ENCODE measurements at regions not wholly inside any gene's neighbourhood (a gene's known extent, or its start where the extent isn't known, plus 50 kb on each side); places are given as distances from the start of the nearest gene placed in this dataset.

DNA sequence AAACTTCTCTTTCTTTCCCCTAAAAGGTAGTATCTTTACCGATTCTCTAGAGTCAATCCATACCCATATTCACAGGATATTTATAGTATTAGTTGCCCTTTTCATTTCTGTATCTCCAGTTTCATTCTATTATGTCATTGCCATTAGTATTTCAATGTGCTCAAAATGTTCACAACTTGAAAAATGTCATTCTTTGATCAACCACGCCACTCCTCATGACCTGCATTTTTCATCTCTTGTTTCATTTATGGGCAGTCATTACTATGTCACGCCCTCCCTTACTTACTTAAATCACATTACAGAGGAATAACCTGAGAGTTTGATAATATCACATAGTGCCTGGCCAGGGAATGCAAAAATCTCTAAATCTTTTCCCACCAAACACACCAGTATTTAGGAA lies 427.3 kb upstream of the GJE1 start:
- ATAC-seq = no peak
- TF ChIP-seq POLR2A (IDR thresholded peaks at IDR 0.05) (no peak), EP300 (IDR thresholded peaks at IDR 0.05) (no peak), CTCF (IDR thresholded peaks at IDR 0.05) (no peak), POLR2AphosphoS5 (IDR thresholded peaks at IDR 0.05) (no peak)
- H3K27ac ChIP-seq = no peak overlapping the region
- 75 to 93% methylated on average over 3 of the region's 3 CpGs for WGBS, 2 donors (ENCODE audit: low coverage in 1 of 2)
- no peaks in the 10 kb centered on the region for H3K27me3 ChIP-seq
- H3K9me3 ChIP-seq = no peaks in the 10 kb centered on the region
- H3K4me3 ChIP-seq = no peak overlapping the region
- H3K36me3 ChIP-seq = no peaks in the 10 kb centered on the region
- peaks cover 0 to 4% (median 0%) of the 10 kb centered on the region in 3 donors for H3K4me1 ChIP-seq

- Histone ChIP-seq H3K4me1 (peaks cover 0 to 4% (median 0%) of the 10 kb centered on the region in 3 donors), H3K36me3 (no peaks in the 10 kb centered on the region), H3K4me3 (no peak overlapping the region), H3K9me3 (no peaks in the 10 kb centered on the region), H3K27ac (no peak overlapping the region), H3K27me3 (no peaks in the 10 kb centered on the region)
- no peak for ATAC-seq
- TF ChIP-seq POLR2A (IDR thresholded peaks at IDR 0.05) = no peak
- no peak for TF ChIP-seq EP300 (IDR thresholded peaks at IDR 0.05)
- 33 to 80% methylated on average over 1 of the region's 1 CpG for WGBS, 2 donors (ENCODE audit: low coverage in 1 of 2)
Observed at GRCh38 chr6:141704151-141704550, 428.6 kb upstream of the GJE1 start.

DNA sequence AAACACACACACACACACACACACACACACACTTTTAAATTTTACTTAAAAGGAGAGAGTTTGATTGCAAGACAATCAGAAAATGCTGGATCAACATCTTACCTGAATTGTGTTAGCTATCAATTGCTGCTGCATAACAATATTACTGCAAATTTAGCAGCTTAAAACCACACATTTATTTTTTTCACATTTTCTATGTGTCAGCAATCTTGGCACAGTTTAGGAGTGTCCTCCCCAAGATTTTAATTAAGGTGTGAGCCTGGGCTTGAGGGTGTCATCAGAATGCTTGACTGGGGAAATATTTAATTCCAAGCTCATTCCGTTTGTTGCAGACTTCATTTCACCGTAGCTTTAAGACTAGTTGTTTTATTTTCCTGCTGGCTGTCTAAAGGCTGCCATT lies 431.0 kb upstream of the GJE1 start:
- H3K9me3 ChIP-seq = no peaks in the 10 kb centered on the region
- peaks cover 0 to 4% (median 0%) of the 10 kb centered on the region in 3 donors for H3K4me1 ChIP-seq
- H3K4me3 ChIP-seq = no peak overlapping the region
- 82 to 100% methylated on average over 1 to 2 of the region's 2 CpGs for WGBS, 2 donors (ENCODE audit: low coverage in 1 of 2)
- no peak for TF ChIP-seq CTCF (IDR thresholded peaks at IDR 0.05)
- no peak for TF ChIP-seq POLR2AphosphoS5 (IDR thresholded peaks at IDR 0.05)
- TF ChIP-seq POLR2A (IDR thresholded peaks at IDR 0.05) = no peak
- no peak for TF ChIP-seq EP300 (IDR thresholded peaks at IDR 0.05)
- no peak overlapping the region for H3K27ac ChIP-seq
- H3K36me3 ChIP-seq = no peaks in the 10 kb centered on the region
- no peak for ATAC-seq
- H3K27me3 ChIP-seq = no peaks in the 10 kb centered on the region

DNA sequence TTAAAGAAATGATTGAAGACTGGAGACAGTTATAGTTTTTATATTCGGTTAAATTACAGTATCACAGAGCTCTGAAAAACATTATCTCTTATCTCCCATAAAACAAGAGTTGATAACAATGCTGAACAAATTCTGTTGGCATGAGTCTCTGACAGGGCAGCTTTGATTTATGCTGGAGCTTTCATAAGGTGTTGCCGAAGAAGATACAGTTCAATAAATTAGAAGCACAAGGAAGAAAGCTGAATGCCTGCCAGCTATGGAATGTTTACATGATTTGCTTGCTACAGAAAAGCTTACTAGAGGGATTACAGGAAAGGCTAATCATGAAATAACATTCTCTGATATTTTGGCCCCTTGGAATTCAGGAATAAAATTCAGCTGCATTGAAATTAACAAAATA lies 431.9 kb upstream of the GJE1 start:
- Histone ChIP-seq H3K27ac (no peak overlapping the region), H3K4me1 (peaks cover 0 to 4% (median 0%) of the 10 kb centered on the region in 3 donors), H3K9me3 (no peaks in the 10 kb centered on the region), H3K4me3 (no peak overlapping the region), H3K27me3 (no peaks in the 10 kb centered on the region), H3K36me3 (no peaks in the 10 kb centered on the region)
- 25 to 39% methylated on average over 2 of the region's 2 CpGs for WGBS, 2 donors (ENCODE audit: low coverage in 1 of 2)
- ATAC-seq = no peak
- TF ChIP-seq EP300 (IDR thresholded peaks at IDR 0.05) = no peak
- TF ChIP-seq POLR2AphosphoS5 (IDR thresholded peaks at IDR 0.05) = no peak
- no peak for TF ChIP-seq POLR2A (IDR thresholded peaks at IDR 0.05)
- no peak for TF ChIP-seq CTCF (IDR thresholded peaks at IDR 0.05)

- Histone ChIP-seq H3K9me3 (no peaks in the 10 kb centered on the region), H3K27ac (no peak overlapping the region), H3K36me3 (no peaks in the 10 kb centered on the region), H3K4me3 (no peak overlapping the region), H3K4me1 (no peaks in the 10 kb centered on the region), H3K27me3 (no peaks in the 10 kb centered on the region)
- ATAC-seq = no peak
- TF ChIP-seq POLR2AphosphoS5 (IDR thresholded peaks at IDR 0.05) (no peak), CTCF (IDR thresholded peaks at IDR 0.05) (no peak), POLR2A (IDR thresholded peaks at IDR 0.05) (no peak), EP300 (IDR thresholded peaks at IDR 0.05) (no peak)
- 61 to 81% methylated on average over 2 of the region's 2 CpGs for WGBS, 2 donors (ENCODE audit: low coverage in 1 of 2)
Observed at GRCh38 chr6:141688916-141689315, 443.8 kb upstream of the GJE1 start.
